ENCODE measurements at regions not wholly inside any gene's neighbourhood (a gene's known extent, or its start where the extent isn't known, plus 50 kb on each side); places are given as distances from the start of the nearest gene placed in this dataset.
"Not testable (repeated sequence)": the region's sequence is repeated elsewhere in the genome, so short reads cannot be mapped to it uniquely, and the experiment has no call there.

- DNase-seq (ENCODE audit: low spot score): no peak
Measured at GRCh38 chr5:100641833-100642232, 106.7 kb downstream of the FAM174A start.

- no peak for DNase-seq (ENCODE audit: low spot score)
Measured at GRCh38 chr5:100643473-100643872, 108.3 kb downstream of the FAM174A start.

DNA sequence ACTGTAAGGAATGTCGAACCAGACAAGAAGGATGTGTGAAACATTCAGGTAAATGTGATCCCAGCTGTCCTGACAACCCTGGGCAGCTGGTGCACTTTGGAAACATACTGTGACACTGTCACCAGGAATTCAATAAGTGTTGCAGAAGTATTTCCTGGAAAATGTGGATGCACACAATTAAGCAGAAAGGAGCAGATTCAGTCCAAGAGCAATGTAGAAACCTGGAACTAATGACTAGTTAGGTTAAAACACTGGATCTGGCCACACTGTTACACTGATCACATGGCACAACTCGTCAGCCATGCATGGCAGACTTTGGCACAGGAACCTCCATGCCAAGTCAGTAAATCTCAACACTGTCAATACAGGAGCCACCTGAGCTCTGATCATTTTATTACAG lies 109.0 kb downstream of the FAM174A start:
- DNase-seq (ENCODE audit: low spot score): no peak

GRCh38 chr5:100644776-100645175 lies 109.6 kb downstream of the FAM174A start:
- no peak for DNase-seq (ENCODE audit: low spot score)

GRCh38 chr5:100646011-100646410 lies 110.8 kb downstream of the FAM174A start:
- DNase-seq (ENCODE audit: low spot score): no peak

DNA sequence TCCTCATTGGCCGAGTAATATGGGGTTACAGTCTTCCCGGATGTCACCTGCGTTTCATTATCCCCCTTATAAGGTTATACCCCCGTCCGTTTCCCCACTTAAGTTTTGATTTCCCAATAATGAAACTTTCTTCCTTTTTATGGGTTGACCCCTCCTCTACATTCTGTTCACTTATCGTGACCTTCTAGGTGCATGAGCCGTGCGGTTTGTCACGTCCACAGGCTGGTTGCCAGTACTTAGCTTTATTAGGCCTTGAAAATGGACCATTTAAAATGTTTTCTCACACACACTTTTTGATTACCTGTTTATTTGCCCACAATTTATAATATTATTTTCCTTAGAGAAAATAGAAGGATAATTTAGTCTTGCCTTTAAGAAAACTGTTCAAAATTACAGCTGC lies 111.5 kb downstream of the FAM174A start:
- DNase-seq (ENCODE audit: low spot score): no peak

GRCh38 chr5:100647461-100648230 lies 112.5 kb downstream of the FAM174A start:
- DNase-seq (ENCODE audit: low spot score): no peak

DNA sequence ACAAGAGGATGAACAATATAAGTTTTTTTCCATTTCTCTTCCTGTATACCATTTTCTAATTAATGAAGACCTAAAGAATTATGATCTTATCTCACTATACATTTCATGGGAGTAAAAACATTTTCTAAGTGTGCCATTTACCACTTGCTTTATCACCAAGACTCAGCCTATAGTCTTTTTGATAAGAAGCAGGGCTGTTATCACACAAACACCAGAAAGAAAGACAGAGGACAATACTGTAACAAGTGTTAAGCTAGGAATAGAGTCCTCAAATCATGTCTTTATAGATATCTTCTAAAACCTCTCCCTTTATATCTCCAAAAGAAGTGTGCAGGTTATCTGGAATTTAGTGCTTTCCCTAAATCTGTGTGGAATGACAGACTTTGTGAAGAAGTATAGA lies 119.7 kb downstream of the FAM174A start:
- DNase-seq (ENCODE audit: low spot score): no peak

- DNase-seq (ENCODE audit: low spot score): not testable (repeated sequence)
Measured at GRCh38 chr5:100656771-100657170, 121.6 kb downstream of the FAM174A start.

DNA sequence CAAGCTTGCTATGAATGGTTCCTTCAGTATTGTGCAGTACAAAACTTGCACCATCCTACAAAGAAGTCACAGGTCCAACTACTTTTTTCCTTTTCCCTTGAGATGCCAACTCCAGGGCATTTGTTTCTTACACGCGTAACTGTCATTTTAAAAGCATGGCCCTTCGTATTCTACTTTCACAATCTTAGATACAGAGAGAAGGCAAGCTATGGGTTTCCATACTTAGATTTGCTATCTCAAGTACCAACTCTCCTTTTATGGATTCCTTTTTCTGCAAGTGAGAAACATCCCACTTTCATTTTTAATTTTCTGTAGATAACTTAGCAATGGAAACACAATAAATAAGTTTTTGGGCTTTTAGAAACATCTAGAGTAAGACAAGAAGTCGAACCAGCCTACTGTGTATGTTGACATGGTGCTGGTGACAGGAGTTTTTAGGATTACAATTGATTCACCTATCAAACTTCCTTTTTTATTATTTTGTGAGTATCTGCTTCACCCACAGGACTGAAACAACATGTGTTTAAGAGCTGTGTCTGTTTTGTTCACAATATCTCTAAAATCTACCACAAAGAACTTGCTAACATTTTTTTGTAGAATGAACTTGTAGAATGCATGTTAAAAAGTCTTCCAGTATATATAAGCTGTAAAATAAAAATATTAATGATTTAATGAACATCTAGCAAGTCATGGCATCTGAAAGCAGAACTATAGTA lies 124.1 kb downstream of the FAM174A start:
- DNase-seq (ENCODE audit: low spot score): no peak

DNA sequence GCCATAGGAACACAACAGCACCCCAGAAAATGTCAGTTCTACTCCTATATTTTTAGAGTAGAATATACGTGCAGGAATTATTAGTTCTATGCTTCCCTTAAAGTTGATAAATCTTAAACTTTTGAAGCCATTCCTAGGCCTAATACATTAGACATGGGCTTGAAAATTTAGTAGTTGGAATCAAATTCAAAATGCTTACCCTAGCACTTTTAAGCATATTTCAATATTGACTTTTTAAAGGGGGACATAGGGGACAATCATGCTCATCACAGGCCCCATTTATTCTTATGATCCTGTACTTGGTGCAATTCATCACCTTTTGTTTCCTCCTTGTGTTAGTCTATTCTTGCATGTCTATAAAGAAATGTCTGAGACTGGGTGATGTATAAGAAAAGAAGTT lies 129.0 kb downstream of the FAM174A start:
- DNase-seq (ENCODE audit: low spot score): no peak

DNA sequence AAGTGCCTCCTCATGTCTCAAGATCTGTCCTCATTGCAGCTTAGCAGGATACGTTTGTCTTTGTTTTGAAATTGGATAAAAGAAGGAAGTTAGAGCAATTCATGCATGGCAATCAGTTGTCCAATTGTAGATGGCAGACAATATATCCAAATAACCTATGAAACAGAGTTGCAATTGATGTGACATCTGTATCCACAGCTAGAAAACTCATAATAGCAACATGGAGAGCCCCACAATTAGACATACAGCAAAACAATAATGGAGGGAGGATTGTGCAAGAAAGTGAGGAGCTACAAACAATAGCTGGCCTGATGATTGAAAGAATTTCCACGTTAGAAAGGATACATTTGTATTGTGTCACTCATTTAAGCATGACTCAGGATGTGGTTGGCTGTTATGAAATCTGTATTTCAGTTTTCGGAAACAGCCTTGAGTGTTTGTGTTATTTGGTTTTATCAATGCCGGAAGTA lies 132.0 kb downstream of the FAM174A start:
- no peak for DNase-seq (ENCODE audit: low spot score)

GRCh38 chr5:100668511-100668910 lies 133.3 kb downstream of the FAM174A start:
- no peak for DNase-seq (ENCODE audit: low spot score)

- no peak for DNase-seq (ENCODE audit: low spot score)
Measured at GRCh38 chr5:100676817-100677631, 141.8 kb downstream of the FAM174A start.

DNA sequence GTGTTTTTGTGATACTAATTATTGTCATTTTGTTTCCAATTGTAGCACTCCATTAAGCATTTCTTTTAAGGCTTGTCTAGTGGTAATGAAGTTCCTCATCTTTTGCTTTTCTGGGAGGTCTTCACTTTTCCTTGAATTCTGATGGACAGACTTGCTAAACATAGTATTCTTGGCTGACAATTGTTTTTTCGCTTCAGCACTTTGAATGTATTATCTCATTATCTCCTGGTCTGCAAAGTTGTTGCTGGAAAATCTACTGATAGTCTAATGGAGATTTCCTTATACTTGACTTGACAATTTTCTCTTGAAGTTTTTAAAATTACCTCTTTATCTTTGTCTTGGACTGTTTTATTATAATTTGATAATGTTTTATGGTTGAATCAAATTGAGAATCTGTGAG lies 147.5 kb downstream of the FAM174A start:
- no peak for DNase-seq (ENCODE audit: low spot score)

GRCh38 chr5:100683881-100684280 lies 148.7 kb downstream of the FAM174A start:
- no peak for DNase-seq (ENCODE audit: low spot score)

GRCh38 chr5:100685122-100685521 lies 149.9 kb downstream of the FAM174A start:
- not testable (repeated sequence) for DNase-seq (ENCODE audit: low spot score)

- not testable (repeated sequence) for DNase-seq (ENCODE audit: low spot score)
Measured at GRCh38 chr5:100688834-100689233, 153.7 kb downstream of the FAM174A start.

DNA sequence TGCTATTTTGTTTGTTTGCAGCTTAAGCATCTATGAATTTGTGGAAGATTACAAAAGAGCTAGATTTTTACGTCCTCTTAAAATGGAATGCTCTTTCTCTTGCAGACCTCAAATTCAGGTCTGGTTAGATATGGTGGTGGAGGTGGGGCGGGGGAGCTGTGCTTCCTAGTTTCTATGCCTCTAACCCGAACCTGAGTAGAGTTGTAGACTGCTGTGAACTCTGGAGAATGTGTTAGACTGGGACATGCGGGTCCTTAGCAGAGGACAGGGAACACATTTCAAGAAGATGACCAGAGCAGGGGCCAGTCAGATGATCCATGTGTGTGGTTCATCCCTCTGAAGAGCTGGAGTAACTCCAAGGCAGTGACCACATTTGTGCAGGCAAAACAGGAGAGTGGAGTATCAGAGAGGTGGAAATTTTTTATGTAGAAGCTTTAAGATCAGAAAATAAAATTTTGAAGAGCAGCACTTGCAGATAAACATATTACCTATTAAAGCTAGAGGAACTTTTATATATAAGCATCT lies 154.9 kb downstream of the FAM174A start:
- no peak for DNase-seq (ENCODE audit: low spot score)

DNA sequence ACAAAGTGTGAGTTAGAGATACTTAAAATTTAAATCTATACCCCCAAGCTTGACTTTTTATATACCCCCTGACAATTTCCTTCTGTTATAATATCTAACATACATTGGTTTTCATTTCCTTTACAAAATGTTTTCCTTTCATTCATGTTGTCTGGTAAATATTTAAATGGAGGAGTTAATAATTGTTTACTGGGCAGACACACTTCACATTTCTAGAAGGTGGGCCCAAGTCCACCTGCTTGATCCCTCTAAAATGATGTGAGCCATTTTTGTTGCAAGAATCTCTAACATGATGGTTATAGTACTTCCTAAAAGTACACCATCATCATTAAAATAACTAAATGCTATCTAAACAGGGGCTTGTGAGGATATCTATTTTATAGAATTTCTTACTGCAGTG lies 155.9 kb downstream of the FAM174A start:
- DNase-seq (ENCODE audit: low spot score): no peak

GRCh38 chr5:100691548-100691947 lies 156.4 kb downstream of the FAM174A start:
- DNase-seq (ENCODE audit: low spot score): no peak

DNA sequence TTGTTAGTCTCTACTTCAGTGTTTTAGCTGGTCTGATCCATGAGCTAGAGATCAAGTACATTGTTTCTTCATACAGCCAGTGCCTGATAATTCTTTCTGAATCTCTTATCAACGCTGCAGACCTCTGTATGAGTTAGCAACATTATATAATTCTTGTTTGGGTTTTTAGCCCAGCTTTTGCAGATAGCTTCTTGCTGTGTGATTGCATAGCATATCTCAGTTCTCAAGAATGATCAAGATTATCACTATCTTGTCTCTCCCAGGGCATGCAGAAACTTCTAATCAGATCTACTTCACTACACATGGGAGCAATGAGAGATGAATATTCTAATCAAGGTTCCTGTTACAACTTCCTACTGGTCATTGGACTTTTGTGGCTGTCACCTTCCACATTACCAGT lies 158.3 kb downstream of the FAM174A start:
- DNase-seq (ENCODE audit: low spot score): no peak

Measured in germinal center (tissue), 1 donor.